Natural killer cell (primary cell): ENCODE measurements at regions not wholly inside any gene's neighbourhood (a gene's known extent, or its start where the extent isn't known, plus 50 kb on each side); places are given as distances from the start of the nearest gene placed in this dataset.
"Not testable (repeated sequence)": the region's sequence is repeated elsewhere in the genome, so short reads cannot be mapped to it uniquely, and the experiment has no call there.

Experiments used
- ATAC-seq, 3 donors: fragments of 150-1000 bp in 2 of 3; fragments of 200-7000 bp in 1 of 3; cut with Tn5 transposase; 1 replicate in 1 of 3; 2 replicates in 2 of 3; pipeline ENCODE4 v1.10.0; 2021; ENCODE audit warnings: mild to moderate bottlenecking in 2 of 3, moderate library complexity in 2 of 3
- DNase-seq, 2 donors: peaks; one replicate each; pipeline versions ENCODE4 v3.0.0 to v3.0.0-alpha.2; 2013 to 2021; ENCODE audit warnings: mixed read lengths in 1 of 2
- H3K27ac ChIP-seq: one replicate; pipeline ENCODE4 v1.5.1; 2013; ENCODE audit warnings: mild to moderate bottlenecking, low read length
- H3K27me3 ChIP-seq: one replicate; pipeline ENCODE4 v1.6.1; 2013; ENCODE audit warnings: low read length; ENCODE audit not compliant: control insufficient read depth, insufficient read depth
- H3K36me3 ChIP-seq: one replicate; pipeline ENCODE4 v1.6.1; 2013; ENCODE audit warnings: low read length; ENCODE audit not compliant: control insufficient read depth, insufficient read depth
- H3K4me1 ChIP-seq: one replicate; pipeline ENCODE4 v1.6.1; 2013; ENCODE audit warnings: low read length; ENCODE audit not compliant: control insufficient read depth, insufficient read depth
- H3K4me3 ChIP-seq: one replicate; pipeline ENCODE4 v1.5.1; 2013; ENCODE audit warnings: low read length
- H3K9me3 ChIP-seq: one replicate; pipeline ENCODE4 v1.6.1; 2013; ENCODE audit warnings: low read length; ENCODE audit not compliant: control insufficient read depth, insufficient read depth
- H3K27ac Mint-ChIP-seq, 2 donors: one replicate each; pipeline ENCODE4 v1.8.0; 2022; ENCODE audit warnings: mild to moderate bottlenecking in 2 of 2, mixed read lengths in 2 of 2, moderate library complexity in 1 of 2
- H3K27me3 Mint-ChIP-seq, 2 donors: one replicate each; pipeline ENCODE4 v1.8.0; 2022; ENCODE audit warnings: low read depth in 2 of 2, mixed read lengths in 2 of 2
- H3K36me3 Mint-ChIP-seq: one replicate; pipeline ENCODE4 v1.8.0; 2022; ENCODE audit warnings: mixed read lengths
- H3K4me1 Mint-ChIP-seq, 2 donors: one replicate each; pipeline ENCODE4 v1.8.0; 2022; ENCODE audit warnings: mixed read lengths in 2 of 2
- H3K4me3 Mint-ChIP-seq: one replicate; pipeline ENCODE4 v1.8.0; 2022; ENCODE audit warnings: mild to moderate bottlenecking, moderate library complexity, mixed read lengths
- H3K9me3 Mint-ChIP-seq, 2 donors: one replicate each; pipeline ENCODE4 v1.8.0; 2022; ENCODE audit warnings: mixed read lengths in 2 of 2
- CTCF ChIP-seq: fragments of 200-600 bp; IDR thresholded peaks from one replicate; pipeline ENCODE4 v1.8.0; 2022; ENCODE audit warnings: antibody characterized with exemption
- WGBS: methylation state at CpG from one replicate; pipeline ENCODE4 v1.1.7; 2013; ENCODE audit warnings: missing lambda C conversion rate; ENCODE audit not compliant: insufficient coverage; 5-methylcytosine and 5-hydroxymethylcytosine counted together
- intact Hi-C: fragments of 100-400 bp; cut with micrococcal nuclease; formaldehyde crosslinking; loops from one replicate; pipeline ENCODE4 v1.14.2; 2022

DNA sequence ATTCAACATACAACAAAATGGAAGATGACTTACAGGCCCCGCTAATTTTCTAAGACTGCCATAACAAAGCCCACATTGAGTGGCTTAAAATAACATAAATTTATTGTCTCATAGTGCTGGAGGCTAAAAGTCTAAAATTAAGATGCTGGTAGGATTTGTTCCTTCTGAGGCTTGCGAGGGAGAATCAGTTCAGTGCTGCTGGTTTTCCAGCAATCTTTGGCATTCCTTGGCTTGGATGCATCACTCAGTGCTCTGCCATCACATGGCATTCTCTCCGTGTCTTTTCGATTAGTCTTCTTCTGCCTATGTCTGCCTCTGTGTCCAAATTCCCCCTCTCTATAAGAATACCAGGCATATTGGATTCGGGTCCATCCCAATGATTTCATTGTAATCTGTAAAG lies 959.3 kb upstream of the TMEFF2 start:
- Mint-ChIP-seq H3K4me3 (no peak overlapping the region), H3K27ac (no peak overlapping the region), H3K27me3 (no peaks in the 10 kb centered on the region), H3K9me3 (peaks cover 8 to 23% of the 10 kb centered on the region in 2 donors), H3K4me1 (no peaks in the 10 kb centered on the region), H3K36me3 (no peaks in the 10 kb centered on the region)
- ATAC-seq: no peak
- Histone ChIP-seq H3K36me3 (no peaks in the 10 kb centered on the region), H3K27me3 (no peaks in the 10 kb centered on the region), H3K4me1 (no peaks in the 10 kb centered on the region), H3K4me3 (no peak overlapping the region), H3K27ac (no peak overlapping the region), H3K9me3 (no peaks in the 10 kb centered on the region)
- DNase-seq: no peak
- WGBS: 93% methylated on average over 3 of the region's 5 CpGs
- TF ChIP-seq CTCF: no peak
- intact Hi-C loops: no loop called here

GRCh38 chr2:193153576-193153975 lies 958.8 kb upstream of the TMEFF2 start:
- Histone ChIP-seq H3K27ac (no peak overlapping the region), H3K4me3 (no peak overlapping the region), H3K27me3 (no peaks in the 10 kb centered on the region), H3K9me3 (no peaks in the 10 kb centered on the region), H3K4me1 (no peaks in the 10 kb centered on the region), H3K36me3 (no peaks in the 10 kb centered on the region)
- ATAC-seq: no peak
- no peak for DNase-seq
- Mint-ChIP-seq H3K27ac (no peak overlapping the region), H3K36me3 (no peaks in the 10 kb centered on the region), H3K4me1 (no peaks in the 10 kb centered on the region), H3K9me3 (peaks cover 7 to 20% of the 10 kb centered on the region in 2 donors), H3K4me3 (no peak overlapping the region), H3K27me3 (no peaks in the 10 kb centered on the region)
- TF ChIP-seq CTCF: no peak
- intact Hi-C loops: no loop called here
- 81% methylated on average over 2 of the region's 2 CpGs for WGBS

DNA sequence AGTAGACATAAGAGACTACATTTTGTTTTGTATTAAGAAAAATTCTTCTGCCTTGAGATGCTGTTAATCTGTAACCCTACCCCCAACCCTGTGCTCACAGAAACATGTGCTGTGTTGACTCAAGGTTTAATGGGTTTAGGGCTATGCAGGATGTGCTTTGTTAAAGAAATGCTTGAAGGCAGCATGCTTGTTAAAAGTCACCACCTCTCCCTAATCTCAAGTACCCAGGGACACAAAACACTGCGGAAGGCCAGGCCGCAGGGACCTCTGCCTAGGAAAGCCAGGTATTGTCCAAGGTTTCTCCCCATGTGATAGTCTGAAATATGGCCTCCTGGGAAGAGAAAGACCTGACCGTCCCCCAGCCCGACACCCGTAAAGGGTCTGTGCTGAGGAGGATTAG lies 947.7 kb upstream of the TMEFF2 start:
- ATAC-seq, DNase-seq, H3K27ac ChIP-seq, H3K9me3 ChIP-seq, H3K27me3 Mint-ChIP-seq, H3K36me3 ChIP-seq, H3K36me3 Mint-ChIP-seq, H3K27me3 ChIP-seq, intact Hi-C loops, H3K4me3 Mint-ChIP-seq, H3K4me3 ChIP-seq, H3K27ac Mint-ChIP-seq, H3K4me1 ChIP-seq, H3K4me1 Mint-ChIP-seq: not testable (repeated sequence)
- H3K9me3 Mint-ChIP-seq: peaks cover 16% of the 10 kb centered on the region in 2 donors
- 84% methylated on average over 5 of the region's 5 CpGs for WGBS

- H3K36me3 Mint-ChIP-seq: no peaks in the 10 kb centered on the region
- no peaks in the 10 kb centered on the region for H3K4me1 ChIP-seq
- no peak for TF ChIP-seq CTCF
- ATAC-seq (no peak), DNase-seq (no peak)
- no peaks in the 10 kb centered on the region for H3K4me1 Mint-ChIP-seq
- H3K27me3 ChIP-seq: no peaks in the 10 kb centered on the region
- H3K36me3 ChIP-seq: no peaks in the 10 kb centered on the region
- H3K27me3 Mint-ChIP-seq: no peaks in the 10 kb centered on the region
- intact Hi-C loops: no loop called here
- no peaks in the 10 kb centered on the region for H3K9me3 ChIP-seq
- no peak overlapping the region for H3K4me3 Mint-ChIP-seq
- H3K27ac ChIP-seq: no peak overlapping the region
- peaks cover 15 to 17% of the 10 kb centered on the region in 2 donors for H3K9me3 Mint-ChIP-seq
- no peak overlapping the region for H3K4me3 ChIP-seq
- H3K27ac Mint-ChIP-seq: no peak overlapping the region
Measured at GRCh38 chr2:193141998-193142397, 947.3 kb upstream of the TMEFF2 start.

GRCh38 chr2:193140895-193141294 lies 946.2 kb upstream of the TMEFF2 start:
- H3K27ac Mint-ChIP-seq, H3K4me1 ChIP-seq, H3K4me3 ChIP-seq, H3K9me3 ChIP-seq, H3K36me3 ChIP-seq, ATAC-seq, DNase-seq, H3K27me3 ChIP-seq, H3K27me3 Mint-ChIP-seq, H3K4me1 Mint-ChIP-seq, intact Hi-C loops, H3K27ac ChIP-seq, H3K36me3 Mint-ChIP-seq, H3K4me3 Mint-ChIP-seq: not testable (repeated sequence)
- 98% methylated on average over 1 of the region's 1 CpG for WGBS
- peaks cover 14 to 20% of the 10 kb centered on the region in 2 donors for H3K9me3 Mint-ChIP-seq
